HepG2 (cell line): ENCODE measurements at regions not wholly inside any gene's neighbourhood (a gene's known extent, or its start where the extent isn't known, plus 50 kb on each side); places are given as distances from the start of the nearest gene placed in this dataset.

ENCODE experiments used
- ATAC-seq: fragments of 200-7000 bp; cut with Tn5 transposase; 3 replicates; pipeline ENCODE4 v1.9.1; 2020; ENCODE audit warnings: mild to moderate bottlenecking, moderate library complexity
- BruUV-seq: library from RNA; stranded (reverse); fragments of 400-500 nt; replicated peaks from 2 replicates; lab custom pipeline; 2021; lab: Mats Ljungman, UMichigan
- CTCF ChIA-PET: fragments of 300-600 bp; formaldehyde crosslinking; extraction: SDS; loops from one replicate; lab custom pipeline; 2021; ENCODE audit warnings: low total read pairs, inconsistent platforms, low intra/inter-chr PET ratio; lab: Yijun Ruan, JAX
- POLR2A ChIA-PET: fragments of 350-600 bp; sonication (Branson Sonifier 250); formaldehyde crosslinking; loops from one replicate; lab custom pipeline; 2020; ENCODE audit warnings: antibody characterized with exemption, inconsistent platforms; lab: Yijun Ruan, JAX
- DNase-seq: peaks from one replicate; pipeline ENCODE4 v3.0.0-alpha.2; 2015; ENCODE audit warnings: low spot score
- FAIRE-seq: peaks from 3 replicates; lab custom pipeline; 2011; peaks lifted over from hg19 to GRCh38; lab: Jason Lieb, UNC
- H2AFZ ChIP-seq: one replicate; pipeline ENCODE4 v1.6.1; 2011; ENCODE audit warnings: low read length, inconsistent platforms
- H3K27ac ChIP-seq: fragments of 300-600 bp; 3 replicates; pipeline ENCODE4 v1.8.0; 2011; ENCODE audit warnings: mixed run types, mild to moderate bottlenecking, mixed read lengths, low read length, inconsistent platforms; ENCODE audit not compliant: insufficient read depth; ENCODE audit errors: extremely low read length
- H3K27me3 ChIP-seq, 2 experiments: fragments of 200-600 bp in 1 of 2; 2 replicates in 1 of 2; 3 replicates in 1 of 2; pipeline versions ENCODE4 v1.6.0 to v1.8.0; 2011; ENCODE audit warnings: low read length in 2 of 2, mild to moderate bottlenecking in 2 of 2, moderate library complexity in 2 of 2, inconsistent platforms in 1 of 2; ENCODE audit not compliant: insufficient read depth in 2 of 2, control insufficient read depth in 1 of 2
- H3K36me3 ChIP-seq, 2 experiments: fragments of 200-600 bp in 1 of 2; replicated peaks in 1 of 2; 2 replicates in 1 of 2; 3 replicates in 1 of 2; pipeline versions ENCODE4 v1.5.1 to v1.8.0; 2011; ENCODE audit warnings: low read length in 2 of 2, inconsistent platforms in 1 of 2; ENCODE audit not compliant: insufficient read depth in 2 of 2, control insufficient read depth in 1 of 2
- H3K4me1 ChIP-seq: 2 replicates; pipeline ENCODE4 v1.5.1; 2012; ENCODE audit warnings: low read length, inconsistent platforms; ENCODE audit not compliant: insufficient read depth
- H3K4me2 ChIP-seq: 2 replicates; pipeline ENCODE4 v1.6.0; 2011; ENCODE audit warnings: low read depth, low read length, inconsistent platforms
- H3K4me3 ChIP-seq, 3 experiments: fragments of 200-600 bp in 1 of 3; sonication (generic), shearing (Covaris generic) in 1 of 3; replicated peaks in 1 of 3; 2 replicates each; pipeline ENCODE4 v1.5.1; 2011 to 2016; ENCODE audit warnings: low read length in 3 of 3, inconsistent platforms in 2 of 3, low read depth in 2 of 3, mild to moderate bottlenecking in 2 of 3, control low read depth in 1 of 3, mixed read lengths in 1 of 3; ENCODE audit not compliant: insufficient read depth in 1 of 3
- H3K79me2 ChIP-seq: one replicate; pipeline ENCODE4 v1.6.1; 2011; ENCODE audit warnings: low read length, inconsistent platforms; ENCODE audit not compliant: insufficient read depth
- H3K9ac ChIP-seq: 2 replicates; pipeline ENCODE4 v1.6.0; 2011; ENCODE audit warnings: mild to moderate bottlenecking, low read depth, low read length, inconsistent platforms; ENCODE audit not compliant: insufficient read depth
- H3K9me3 ChIP-seq: 2 replicates; pipeline ENCODE4 v1.5.1; 2012; ENCODE audit warnings: mild to moderate bottlenecking, low read length
- H4K20me1 ChIP-seq: 2 replicates; pipeline ENCODE4 v1.6.0; 2011; ENCODE audit warnings: inconsistent platforms, mild to moderate bottlenecking, low read length, moderate library complexity; ENCODE audit not compliant: insufficient read depth
- ARID2 ChIP-seq: sonication (generic); formaldehyde crosslinking; IDR thresholded peaks from 2 replicates; pipeline ENCODE4 v1.8.1; 2022; ENCODE audit warnings: mild to moderate bottlenecking, missing genetic modification reagents, borderline replicate concordance
- MAX ChIP-seq: IDR thresholded peaks from 2 replicates; pipeline ENCODE4 v1.6.1; 2012; ENCODE audit warnings: inconsistent platforms
- NRL ChIP-seq: sonication (generic); formaldehyde crosslinking; IDR thresholded peaks from 2 replicates; pipeline ENCODE4 v1.5.0; 2020; ENCODE audit warnings: missing genetic modification reagents, mild to moderate bottlenecking, moderate library complexity, borderline replicate concordance
- POLR2AphosphoS2 ChIP-seq: IDR thresholded peaks from 2 replicates; pipeline ENCODE4 v1.6.1; 2011; ENCODE audit warnings: low read depth, low read length, improper control_type of control experiment
- RXRB ChIP-seq: IDR thresholded peaks from 2 replicates; pipeline ENCODE4 v1.6.1; 2016; ENCODE audit warnings: borderline replicate concordance, missing genetic modification reagents, missing compliant biosample characterization
- ZFP62 ChIP-seq: sonication (generic); formaldehyde crosslinking; IDR thresholded peaks from 2 replicates; pipeline ENCODE4 v1.4.0; 2020; ENCODE audit warnings: missing genetic modification reagents
- ZNF12 ChIP-seq: sonication (generic); formaldehyde crosslinking; IDR thresholded peaks from 2 replicates; pipeline ENCODE4 v1.5.0; 2020; ENCODE audit warnings: missing genetic modification reagents
- ZSCAN31 ChIP-seq: sonication (generic); formaldehyde crosslinking; IDR thresholded peaks from 2 replicates; pipeline ENCODE4 v1.5.0; 2020; ENCODE audit warnings: low read depth, mild to moderate bottlenecking, missing genetic modification reagents
- WGBS: methylation state at CpG from one replicate; pipeline ENCODE4 v1.1.6; 2017; ENCODE audit warnings: low lambda C conversion rate; 5-methylcytosine and 5-hydroxymethylcytosine counted together
- in situ Hi-C: cut with HindIII; loops from 2 replicates; pipeline ENCODE4 v1.10.0; 2017; ENCODE audit warnings: low pct_unique_long_range_greater_than_20kb; ENCODE audit not compliant: extremely low pct_ligation_motif_present
- intact Hi-C: fragments of 100-400 bp; cut with micrococcal nuclease; formaldehyde crosslinking; loops from one replicate; pipeline ENCODE4 v1.10.0; 2022; ENCODE audit not compliant: unreplicated experiment
- TF ChIP-seq, protein P1 (sequence below): sonication (generic); formaldehyde crosslinking; IDR thresholded peaks from 2 replicates; pipeline ENCODE4 v1.4.0; 2020; ENCODE audit warnings: missing genetic modification reagents, borderline replicate concordance
- TF ChIP-seq, protein P2 (sequence below): sonication (generic); formaldehyde crosslinking; IDR thresholded peaks from 2 replicates; pipeline ENCODE4 v1.4.0; 2020; ENCODE audit warnings: missing genetic modification reagents

DNA sequence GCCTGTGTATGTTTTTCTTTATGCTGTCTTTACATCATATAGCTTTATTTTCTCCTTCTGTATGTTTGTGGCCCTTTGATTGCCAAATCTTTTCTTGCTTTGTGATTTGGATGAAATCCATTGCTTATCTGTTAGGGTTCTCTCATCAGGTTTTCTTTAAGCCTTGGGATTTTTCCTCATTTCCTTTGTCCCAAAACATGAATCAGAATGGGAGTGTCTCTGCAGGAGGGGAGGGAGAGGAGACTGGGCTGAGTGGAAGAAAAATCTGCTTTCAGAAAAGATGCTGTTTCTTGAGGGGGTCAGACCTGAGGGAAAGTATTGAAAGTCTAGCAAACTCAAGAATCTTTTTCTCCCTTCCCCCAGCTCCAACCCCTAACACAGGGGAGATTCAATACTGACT is 758.0 kb upstream of the MMS22L start:
- ATAC-seq, result no peak

DNA sequence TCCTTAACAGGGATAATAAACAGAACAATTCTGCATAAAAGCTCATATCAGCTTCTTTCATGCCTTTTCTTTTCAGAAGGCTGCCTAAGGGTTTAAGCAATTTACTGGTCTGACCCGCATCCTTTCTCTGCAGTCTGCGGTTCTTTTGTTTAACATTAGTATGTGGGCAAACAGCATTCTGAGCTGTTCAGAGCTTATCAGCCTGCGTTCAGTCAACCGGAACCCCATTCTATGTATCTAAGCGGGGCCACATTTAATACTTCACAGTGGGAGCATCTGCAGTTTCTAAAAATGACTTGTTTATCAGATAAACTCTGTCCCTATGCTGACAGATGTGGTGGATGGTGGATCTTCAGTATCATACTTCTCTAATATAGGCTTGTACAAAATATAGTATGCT is 758.9 kb upstream of the MMS22L start:
- in situ Hi-C loops (loop anchor here (25.0 kb wide), 1 partner anchor 795 kb away; the partner anchor contains the start of gene POU3F2), intact Hi-C loops (no loop called here)
- DNase-seq (no peak), ATAC-seq (no peak), FAIRE-seq (no peak)
- Histone ChIP-seq H3K27me3 (no peaks in the 10 kb centered on the region), H2AFZ (no peak overlapping the region), H3K79me2 (no peaks in the 10 kb centered on the region), H3K4me1 (no peaks in the 10 kb centered on the region), H3K9me3 (no peaks in the 10 kb centered on the region), H3K9ac (no peak overlapping the region), H3K4me3 (no peak overlapping the region), H4K20me1 (no peaks in the 10 kb centered on the region), H3K4me2 (no peak overlapping the region), H3K36me3 (no peaks in the 10 kb centered on the region), H3K27ac (no peak overlapping the region)
- 14% methylated on average over 5 of the region's 5 CpGs for WGBS
- ChIA-PET CTCF (no interaction called here), POLR2A (no interaction called here)
- no TSS peak for BruUV-seq
- TF ChIP-seq NRL (CRISPR knock-in tag) (no peak), ARID2 (CRISPR knock-in tag) (no peak), ZSCAN31 (CRISPR knock-in tag) (no peak), ZNF12 (CRISPR knock-in tag) (no peak), ZFP62 (CRISPR knock-in tag) (no peak)
- TF ChIP-seq, protein P1, sequence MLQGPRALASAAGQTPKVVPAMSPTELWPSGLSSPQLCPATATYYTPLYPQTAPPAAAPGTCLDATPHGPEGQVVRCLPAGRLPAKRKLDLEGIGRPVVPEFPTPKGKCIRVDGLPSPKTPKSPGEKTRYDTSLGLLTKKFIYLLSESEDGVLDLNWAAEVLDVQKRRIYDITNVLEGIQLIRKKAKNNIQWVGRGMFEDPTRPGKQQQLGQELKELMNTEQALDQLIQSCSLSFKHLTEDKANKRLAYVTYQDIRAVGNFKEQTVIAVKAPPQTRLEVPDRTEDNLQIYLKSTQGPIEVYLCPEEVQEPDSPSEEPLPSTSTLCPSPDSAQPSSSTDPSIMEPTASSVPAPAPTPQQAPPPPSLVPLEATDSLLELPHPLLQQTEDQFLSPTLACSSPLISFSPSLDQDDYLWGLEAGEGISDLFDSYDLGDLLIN, result no peak
- TF ChIP-seq, protein P2, sequence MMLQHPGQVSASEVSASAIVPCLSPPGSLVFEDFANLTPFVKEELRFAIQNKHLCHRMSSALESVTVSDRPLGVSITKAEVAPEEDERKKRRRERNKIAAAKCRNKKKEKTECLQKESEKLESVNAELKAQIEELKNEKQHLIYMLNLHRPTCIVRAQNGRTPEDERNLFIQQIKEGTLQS (CRISPR knock-in tag), result no peak

More for the DNA sequence above, 758.0 kb upstream of the MMS22L start:
- H3K4me1 ChIP-seq, result no peaks in the 10 kb centered on the region
- TF ChIP-seq RXRB, result no peak
- TF ChIP-seq POLR2AphosphoS2, result no peak
- TF ChIP-seq MAX, result no peak
- TF ChIP-seq, all 625 proteins: peak for 0
- H4K20me1 ChIP-seq, result no peaks in the 10 kb centered on the region
- no peak overlapping the region for H3K9ac ChIP-seq
- no peak overlapping the region for H3K4me2 ChIP-seq
- no peak overlapping the region for H2AFZ ChIP-seq
- no peaks in the 10 kb centered on the region for H3K27me3 ChIP-seq
- H3K27ac ChIP-seq, result no peak overlapping the region
- no peaks in the 10 kb centered on the region for H3K36me3 ChIP-seq
- DNase-seq (no peak), FAIRE-seq (no peak)
- ChIA-PET POLR2A (no interaction called here), CTCF (no interaction called here)
- no TSS peak for BruUV-seq
- no peaks in the 10 kb centered on the region for H3K9me3 ChIP-seq
- H3K79me2 ChIP-seq, result no peaks in the 10 kb centered on the region
- intact Hi-C loops, result no loop called here
- in situ Hi-C loops, result loop anchor here (25.0 kb wide), 1 partner anchor 796 kb away; the partner anchor contains the start of gene POU3F2
- no peak overlapping the region for H3K4me3 ChIP-seq
